NT2/D1 (cell line): ENCODE measurements at regions not wholly inside any gene's neighbourhood (a gene's known extent, or its start where the extent isn't known, plus 50 kb on each side); places are given as distances from the start of the nearest gene placed in this dataset.

Experiments
- DNase-seq: peaks from one replicate; pipeline ENCODE4 v3.0.0-alpha.2; 2011; ENCODE audit warnings: low read depth, low spot score
- H3K27me3 ChIP-seq: 2 replicates; pipeline ENCODE4 v1.6.0; 2011; ENCODE audit warnings: mild to moderate bottlenecking; ENCODE audit not compliant: insufficient read length, insufficient read depth
- H3K36me3 ChIP-seq: 2 replicates; pipeline ENCODE4 v1.6.1; 2011; ENCODE audit warnings: mild to moderate bottlenecking, low read length, mixed read lengths; ENCODE audit not compliant: insufficient read depth, insufficient read length
- H3K4me1 ChIP-seq: 2 replicates; pipeline ENCODE4 v1.5.1; 2011; ENCODE audit not compliant: insufficient read depth, insufficient read length
- H3K4me3 ChIP-seq: 2 replicates; pipeline ENCODE4 v1.5.1; 2011; ENCODE audit warnings: low read depth; ENCODE audit not compliant: insufficient read length
- H3K9ac ChIP-seq: 2 replicates; pipeline ENCODE4 v1.6.0; 2011; ENCODE audit warnings: low read depth; ENCODE audit not compliant: insufficient read length
- H3K9me3 ChIP-seq: 2 replicates; pipeline ENCODE4 v1.5.1; 2011; ENCODE audit warnings: mild to moderate bottlenecking, low read length; ENCODE audit not compliant: insufficient read depth
- SUZ12 ChIP-seq: IDR thresholded peaks from 2 replicates; pipeline ENCODE4 v1.6.1; 2011; ENCODE audit not compliant: insufficient read length, insufficient read depth; ENCODE audit errors: extremely low read depth
- YY1 ChIP-seq: IDR thresholded peaks from 2 replicates; pipeline ENCODE4 v1.6.1; 2011; ENCODE audit not compliant: insufficient read length, insufficient read depth
- ZNF274 ChIP-seq: IDR thresholded peaks from 2 replicates; pipeline ENCODE4 v1.6.1; 2011; ENCODE audit warnings: mild to moderate bottlenecking, low read depth, low read length

- no peaks in the 10 kb centered on the region for H3K27me3 ChIP-seq
- DNase-seq: no peak
- H3K4me3 ChIP-seq: no peak overlapping the region
- TF ChIP-seq ZNF274 (no peak), YY1 (no peak), SUZ12 (no peak)
- no peaks in the 10 kb centered on the region for H3K9me3 ChIP-seq
- no peaks in the 10 kb centered on the region for H3K4me1 ChIP-seq
- no peak overlapping the region for H3K9ac ChIP-seq
- H3K36me3 ChIP-seq: no peaks in the 10 kb centered on the region
These were observed 366.1 kb upstream of the FAM47C start for GRCh38 chrX:36642052-36642451.

- Histone ChIP-seq H3K4me3 (no peak overlapping the region), H3K36me3 (no peaks in the 10 kb centered on the region), H3K9me3 (no peaks in the 10 kb centered on the region), H3K9ac (no peak overlapping the region), H3K27me3 (no peaks in the 10 kb centered on the region), H3K4me1 (no peaks in the 10 kb centered on the region)
- no peak for DNase-seq
- TF ChIP-seq ZNF274 (no peak), SUZ12 (no peak), YY1 (no peak)
These were observed 357.5 kb upstream of the FAM47C start for GRCh38 chrX:36650622-36651021.

- Histone ChIP-seq H3K36me3 (no peaks in the 10 kb centered on the region), H3K27me3 (no peaks in the 10 kb centered on the region), H3K4me1 (no peaks in the 10 kb centered on the region), H3K4me3 (no peak overlapping the region), H3K9me3 (no peaks in the 10 kb centered on the region), H3K9ac (no peak overlapping the region)
- TF ChIP-seq SUZ12 (no peak), YY1 (no peak), ZNF274 (no peak)
- DNase-seq: no peak
These were observed 324.7 kb upstream of the FAM47C start for GRCh38 chrX:36683507-36683906.

- Histone ChIP-seq H3K4me3 (no peak overlapping the region), H3K9ac (no peak overlapping the region), H3K9me3 (no peaks in the 10 kb centered on the region), H3K27me3 (no peaks in the 10 kb centered on the region), H3K4me1 (no peaks in the 10 kb centered on the region), H3K36me3 (no peaks in the 10 kb centered on the region)
- no peak for DNase-seq
- TF ChIP-seq SUZ12 (no peak), ZNF274 (no peak), YY1 (no peak)
These were observed 324.1 kb upstream of the FAM47C start for GRCh38 chrX:36684053-36684452.

GRCh38 chrX:36721990-36722389, 286.2 kb upstream of the FAM47C start:
- DNase-seq: no peak
- TF ChIP-seq YY1: no peak
- no peak for TF ChIP-seq ZNF274
- TF ChIP-seq SUZ12: no peak
- H3K27me3 ChIP-seq: no peaks in the 10 kb centered on the region
- H3K9ac ChIP-seq: no peak overlapping the region
- H3K36me3 ChIP-seq: no peaks in the 10 kb centered on the region
- no peaks in the 10 kb centered on the region for H3K9me3 ChIP-seq
- no peak overlapping the region for H3K4me3 ChIP-seq
- H3K4me1 ChIP-seq: no peaks in the 10 kb centered on the region

GRCh38 chrX:36753602-36754001, 254.6 kb upstream of the FAM47C start:
- H3K4me3 ChIP-seq: no peak overlapping the region
- no peak for TF ChIP-seq ZNF274
- no peak for TF ChIP-seq SUZ12
- no peak for TF ChIP-seq YY1
- DNase-seq: no peak
- no peaks in the 10 kb centered on the region for H3K4me1 ChIP-seq
- H3K9ac ChIP-seq: no peak overlapping the region
- no peaks in the 10 kb centered on the region for H3K36me3 ChIP-seq
- H3K9me3 ChIP-seq: no peaks in the 10 kb centered on the region
- no peaks in the 10 kb centered on the region for H3K27me3 ChIP-seq

- no peaks in the 10 kb centered on the region for H3K36me3 ChIP-seq
- no peak overlapping the region for H3K4me3 ChIP-seq
- H3K9ac ChIP-seq: no peak overlapping the region
- no peak for DNase-seq
- H3K4me1 ChIP-seq: no peaks in the 10 kb centered on the region
- TF ChIP-seq ZNF274 (no peak), SUZ12 (no peak), YY1 (no peak)
- no peaks in the 10 kb centered on the region for H3K9me3 ChIP-seq
- no peaks in the 10 kb centered on the region for H3K27me3 ChIP-seq
These were observed 220.4 kb upstream of the FAM47C start for GRCh38 chrX:36787752-36788151.

GRCh38 chrX:36803151-36803550, 205.0 kb upstream of the FAM47C start:
- Histone ChIP-seq H3K4me1 (no peaks in the 10 kb centered on the region), H3K4me3 (no peak overlapping the region), H3K27me3 (no peaks in the 10 kb centered on the region), H3K9ac (no peak overlapping the region), H3K36me3 (no peaks in the 10 kb centered on the region), H3K9me3 (no peaks in the 10 kb centered on the region)
- DNase-seq: no peak
- TF ChIP-seq YY1: no peak
- TF ChIP-seq ZNF274: no peak
- no peak for TF ChIP-seq SUZ12
